ENCODE measurements at regions not wholly inside any gene's neighbourhood (a gene's known extent, or its start where the extent isn't known, plus 50 kb on each side); places are given as distances from the start of the nearest gene placed in this dataset.

- TF ChIP-seq, protein P1, sequence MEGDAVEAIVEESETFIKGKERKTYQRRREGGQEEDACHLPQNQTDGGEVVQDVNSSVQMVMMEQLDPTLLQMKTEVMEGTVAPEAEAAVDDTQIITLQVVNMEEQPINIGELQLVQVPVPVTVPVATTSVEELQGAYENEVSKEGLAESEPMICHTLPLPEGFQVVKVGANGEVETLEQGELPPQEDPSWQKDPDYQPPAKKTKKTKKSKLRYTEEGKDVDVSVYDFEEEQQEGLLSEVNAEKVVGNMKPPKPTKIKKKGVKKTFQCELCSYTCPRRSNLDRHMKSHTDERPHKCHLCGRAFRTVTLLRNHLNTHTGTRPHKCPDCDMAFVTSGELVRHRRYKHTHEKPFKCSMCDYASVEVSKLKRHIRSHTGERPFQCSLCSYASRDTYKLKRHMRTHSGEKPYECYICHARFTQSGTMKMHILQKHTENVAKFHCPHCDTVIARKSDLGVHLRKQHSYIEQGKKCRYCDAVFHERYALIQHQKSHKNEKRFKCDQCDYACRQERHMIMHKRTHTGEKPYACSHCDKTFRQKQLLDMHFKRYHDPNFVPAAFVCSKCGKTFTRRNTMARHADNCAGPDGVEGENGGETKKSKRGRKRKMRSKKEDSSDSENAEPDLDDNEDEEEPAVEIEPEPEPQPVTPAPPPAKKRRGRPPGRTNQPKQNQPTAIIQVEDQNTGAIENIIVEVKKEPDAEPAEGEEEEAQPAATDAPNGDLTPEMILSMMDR (IDR thresholded peaks at IDR 0.05), result no peak
- TF ChIP-seq POLR2A (IDR thresholded peaks at IDR 0.05), result no peak
Observed at GRCh38 chr6:87897013-87897412, 150.6 kb upstream of the SPACA1 start.

All from body of pancreas (tissue), 4 donors.